WTC11 (cell line): ENCODE measurements at regions not wholly inside any gene's neighbourhood (a gene's known extent, or its start where the extent isn't known, plus 50 kb on each side); places are given as distances from the start of the nearest gene placed in this dataset.

Experiments
- ATF6 ChIP-seq: sonication (generic); formaldehyde crosslinking; IDR thresholded peaks from 2 replicates; pipeline ENCODE4 v1.8.1; 2023; ENCODE audit warnings: mild to moderate bottlenecking, missing genetic modification reagents
- CREM ChIP-seq: sonication (generic); formaldehyde crosslinking; IDR thresholded peaks from 2 replicates; pipeline ENCODE4 v1.8.1; 2022; ENCODE audit warnings: mild to moderate bottlenecking, missing genetic modification reagents, moderate library complexity
- CTCF ChIP-seq: fragments of 200-600 bp; IDR thresholded peaks from 2 replicates; pipeline ENCODE4 v1.8.0; 2022; ENCODE audit warnings: antibody characterized with exemption
- NFATC4 ChIP-seq: fragments of 250-450 bp; sonication (Bioruptor Pico); IDR thresholded peaks from 2 replicates; pipeline ENCODE4 v1.9.0; 2021; ENCODE audit warnings: mild to moderate bottlenecking
- PREB ChIP-seq: sonication (generic); formaldehyde crosslinking; IDR thresholded peaks from 2 replicates; pipeline ENCODE4 v1.8.1; 2022; ENCODE audit warnings: mild to moderate bottlenecking, missing genetic modification reagents, moderate library complexity, borderline replicate concordance
- TCF7 ChIP-seq: sonication (generic); formaldehyde crosslinking; IDR thresholded peaks from 2 replicates; pipeline ENCODE4 v1.8.0; 2022; ENCODE audit warnings: mild to moderate bottlenecking, low read depth, missing genetic modification reagents, moderate library complexity
- USF2 ChIP-seq: sonication (generic); formaldehyde crosslinking; IDR thresholded peaks from 2 replicates; pipeline ENCODE4 v1.8.1; 2023; ENCODE audit warnings: mild to moderate bottlenecking, missing genetic modification reagents, moderate library complexity
- ZNF416 ChIP-seq: fragments of 250-450 bp; sonication (Bioruptor Pico); IDR thresholded peaks from 2 replicates; pipeline ENCODE4 v1.9.0; 2021; ENCODE audit warnings: mild to moderate bottlenecking, inconsistent platforms

GRCh38 chr12:92582893-92583292 lies 119.9 kb upstream of the PLEKHG7 start:
- TF ChIP-seq ZNF416 (CRISPR knock-in tag) (no peak), ATF6 (CRISPR knock-in tag) (no peak), CREM (CRISPR knock-in tag) (no peak), TCF7 (CRISPR knock-in tag) (no peak), PREB (CRISPR knock-in tag) (no peak), CTCF (no peak), NFATC4 (no peak), USF2 (CRISPR knock-in tag) (no peak)
